Mesenchymal stem cell (in vitro differentiated cells and primary cell): ENCODE measurements at regions not wholly inside any gene's neighbourhood (a gene's known extent, or its start where the extent isn't known, plus 50 kb on each side); places are given as distances from the start of the nearest gene placed in this dataset.

Experiments
- DNase-seq: peaks from one replicate; pipeline ENCODE4 v3.0.0-alpha.2; 2013
- H2AFZ ChIP-seq: one replicate; pipeline ENCODE4 v1.6.1; 2013; ENCODE audit warnings: low read depth, mild to moderate bottlenecking, control low read depth, inconsistent platforms, low read length, moderate library complexity
- H2AK5ac ChIP-seq: 2 replicates; pipeline ENCODE4 v1.6.1; 2013; ENCODE audit warnings: low read length, moderate library complexity, mild to moderate bottlenecking, inconsistent platforms; ENCODE audit not compliant: severe bottlenecking
- H2BK120ac ChIP-seq: one replicate; pipeline ENCODE4 v1.6.1; 2013; ENCODE audit warnings: low read depth, mild to moderate bottlenecking, inconsistent platforms, low read length, moderate library complexity
- H2BK12ac ChIP-seq, 2 experiments: one replicate each; pipeline ENCODE4 v1.6.1; 2013; ENCODE audit warnings: inconsistent platforms in 2 of 2, low read length in 2 of 2, mild to moderate bottlenecking in 2 of 2, moderate library complexity in 2 of 2, control low read depth in 1 of 2
- H2BK15ac ChIP-seq: one replicate; pipeline ENCODE4 v1.6.1; 2013; ENCODE audit warnings: mild to moderate bottlenecking, low read depth, inconsistent platforms; ENCODE audit not compliant: poor library complexity, severe bottlenecking
- H2BK5ac ChIP-seq: 2 replicates; pipeline ENCODE4 v1.6.1; 2013; ENCODE audit warnings: low read depth, mild to moderate bottlenecking, low read length, control low read depth, inconsistent platforms; ENCODE audit not compliant: poor library complexity, severe bottlenecking
- H3K14ac ChIP-seq, 2 experiments: one replicate each; pipeline ENCODE4 v1.6.1; 2013; ENCODE audit warnings: inconsistent platforms in 2 of 2, low read length in 2 of 2, control low read depth in 1 of 2, mild to moderate bottlenecking in 1 of 2, moderate library complexity in 1 of 2
- H3K18ac ChIP-seq, 2 experiments: one replicate each; pipeline ENCODE4 v1.6.1; 2013; ENCODE audit warnings: inconsistent platforms in 2 of 2, low read length in 2 of 2, control low read depth in 1 of 2, low read depth in 1 of 2, mild to moderate bottlenecking in 1 of 2
- H3K23ac ChIP-seq, 2 experiments: one replicate each; pipeline ENCODE4 v1.6.1; 2013; ENCODE audit warnings: inconsistent platforms in 2 of 2, low read length in 2 of 2, mild to moderate bottlenecking in 2 of 2, moderate library complexity in 2 of 2, control low read depth in 1 of 2
- H3K27ac ChIP-seq: 2 replicates; pipeline ENCODE4 v1.5.1; 2013; ENCODE audit warnings: mild to moderate bottlenecking, moderate library complexity, low read length, control low read depth, inconsistent platforms; ENCODE audit not compliant: poor library complexity, severe bottlenecking
- H3K27me3 ChIP-seq, 2 experiments: 2 replicates each; pipeline versions ENCODE4 v1.6.1 to v1.7.0; 2013; ENCODE audit warnings: low read length in 2 of 2, mild to moderate bottlenecking in 2 of 2, moderate library complexity in 2 of 2, control low read depth in 1 of 2, inconsistent platforms in 1 of 2; ENCODE audit not compliant: control insufficient read depth in 1 of 2, insufficient read depth in 1 of 2
- H3K36me3 ChIP-seq, 2 experiments: 2 replicates each; pipeline versions ENCODE4 v1.6.1 to v1.7.0; 2013; ENCODE audit warnings: low read length in 2 of 2, control low read depth in 1 of 2, inconsistent platforms in 1 of 2, low read depth in 1 of 2, mild to moderate bottlenecking in 1 of 2; ENCODE audit not compliant: insufficient read depth in 2 of 2, control insufficient read depth in 1 of 2
- H3K4ac ChIP-seq, 2 experiments: one replicate each; pipeline ENCODE4 v1.6.1; 2013; ENCODE audit warnings: inconsistent platforms in 2 of 2, low read length in 2 of 2, mild to moderate bottlenecking in 2 of 2, moderate library complexity in 2 of 2, control low read depth in 1 of 2, low read depth in 1 of 2
- H3K4me1 ChIP-seq: 2 replicates; pipeline ENCODE4 v1.6.1; 2013; ENCODE audit warnings: low read depth, low read length, control low read depth; ENCODE audit not compliant: control insufficient read depth, insufficient read depth
- H3K4me2 ChIP-seq: 2 replicates; pipeline ENCODE4 v1.6.1; 2013; ENCODE audit warnings: low read length, mild to moderate bottlenecking, inconsistent platforms; ENCODE audit not compliant: poor library complexity, severe bottlenecking
- H3K4me3 ChIP-seq, 2 experiments: 2 replicates each; pipeline versions ENCODE4 v1.5.1 to v1.7.0; 2013; ENCODE audit warnings: low read length in 2 of 2, mild to moderate bottlenecking in 2 of 2, control low read depth in 1 of 2, low read depth in 1 of 2; ENCODE audit not compliant: insufficient read depth in 1 of 2
- H3K79me1 ChIP-seq: replicated peaks from 2 replicates; pipeline ENCODE4 v1.6.1; 2013; ENCODE audit warnings: mild to moderate bottlenecking, control low read depth, low read length, inconsistent platforms; ENCODE audit not compliant: poor library complexity, severe bottlenecking
- H3K9ac ChIP-seq: 2 replicates; pipeline ENCODE4 v1.7.0; 2013; ENCODE audit warnings: mild to moderate bottlenecking, low read length, moderate library complexity
- H3K9me3 ChIP-seq: 2 replicates; pipeline ENCODE4 v1.7.0; 2013; ENCODE audit warnings: mild to moderate bottlenecking, low read length; ENCODE audit not compliant: control insufficient read depth
- H4K8ac ChIP-seq: one replicate; pipeline ENCODE4 v1.6.1; 2013; ENCODE audit warnings: inconsistent platforms, mild to moderate bottlenecking, low read length, moderate library complexity
- H4K91ac ChIP-seq: one replicate; pipeline ENCODE4 v1.6.1; 2013; ENCODE audit warnings: mild to moderate bottlenecking, low read length, inconsistent platforms
- WGBS: methylation state at CpG from one replicate; pipeline ENCODE4 v1.1.7; 2013; ENCODE audit warnings: mixed read lengths; 5-methylcytosine and 5-hydroxymethylcytosine counted together

- no peak for DNase-seq
- no peak overlapping the region for H3K27ac ChIP-seq
- H3K9ac ChIP-seq, result no peak overlapping the region
- H3K14ac ChIP-seq, result no peak overlapping the region
- H2BK15ac ChIP-seq, result no peak overlapping the region
- no peak overlapping the region for H3K4me3 ChIP-seq
- peaks cover 0 to 4% of the 10 kb centered on the region in 2 experiments for H3K27me3 ChIP-seq
- H3K4me2 ChIP-seq, result no peak overlapping the region
- no peaks in the 10 kb centered on the region for H3K4me1 ChIP-seq
- no peak overlapping the region for H2AK5ac ChIP-seq
- no peak overlapping the region for H4K8ac ChIP-seq
- no peaks in the 10 kb centered on the region for H3K79me1 ChIP-seq
- H2BK5ac ChIP-seq, result no peak overlapping the region
- H3K23ac ChIP-seq, result no peak overlapping the region
- H3K18ac ChIP-seq, result no peak overlapping the region
- H3K36me3 ChIP-seq, result no peaks in the 10 kb centered on the region
- no CpG with 5 or more reads among the region's 1 CpG for WGBS
- H2AFZ ChIP-seq, result no peak overlapping the region
- H2BK12ac ChIP-seq, result no peak overlapping the region
- no peak overlapping the region for H4K91ac ChIP-seq
- no peaks in the 10 kb centered on the region for H3K9me3 ChIP-seq
- H3K4ac ChIP-seq, result no peak overlapping the region
- H2BK120ac ChIP-seq, result no peak overlapping the region
These were observed 86.1 kb downstream of the RAP2A start for GRCh38 chr13:97520061-97520460.

GRCh38 chr13:97520866-97521265 lies 86.9 kb downstream of the RAP2A start:
- 100% methylated on average over 1 of the region's 2 CpGs for WGBS
- Histone ChIP-seq H3K4me1 (no peaks in the 10 kb centered on the region), H3K4ac (no peak overlapping the region), H3K14ac (no peak overlapping the region), H3K4me2 (no peak overlapping the region), H2BK5ac (no peak overlapping the region), H2BK120ac (no peak overlapping the region), H3K18ac (no peak overlapping the region), H2AK5ac (no peak overlapping the region), H3K9ac (no peak overlapping the region), H2BK12ac (no peak overlapping the region), H2BK15ac (no peak overlapping the region), H3K79me1 (no peaks in the 10 kb centered on the region), H3K27ac (no peak overlapping the region), H3K27me3 (peaks cover 0 to 4% of the 10 kb centered on the region in 2 experiments), H3K23ac (no peak overlapping the region), H4K8ac (no peak overlapping the region), H3K36me3 (no peaks in the 10 kb centered on the region), H3K9me3 (no peaks in the 10 kb centered on the region), H3K4me3 (no peak overlapping the region), H2AFZ (no peak overlapping the region), H4K91ac (no peak overlapping the region)
- no peak for DNase-seq

- H3K14ac ChIP-seq, result no peak overlapping the region
- no peak overlapping the region for H4K91ac ChIP-seq
- 96% methylated on average over 1 of the region's 2 CpGs for WGBS
- H2BK120ac ChIP-seq, result no peak overlapping the region
- H3K27ac ChIP-seq, result no peak overlapping the region
- peaks cover 0 to 4% of the 10 kb centered on the region in 2 experiments for H3K27me3 ChIP-seq
- no peaks in the 10 kb centered on the region for H3K4me1 ChIP-seq
- no peak overlapping the region for H2BK15ac ChIP-seq
- H3K9me3 ChIP-seq, result no peaks in the 10 kb centered on the region
- no peak overlapping the region for H3K9ac ChIP-seq
- H3K4me2 ChIP-seq, result no peak overlapping the region
- no peak overlapping the region for H2BK12ac ChIP-seq
- no peaks in the 10 kb centered on the region for H3K36me3 ChIP-seq
- H3K4me3 ChIP-seq, result no peak overlapping the region
- no peak overlapping the region for H2AFZ ChIP-seq
- no peaks in the 10 kb centered on the region for H3K79me1 ChIP-seq
- no peak overlapping the region for H3K18ac ChIP-seq
- H4K8ac ChIP-seq, result no peak overlapping the region
- H3K23ac ChIP-seq, result no peak overlapping the region
- no peak overlapping the region for H2AK5ac ChIP-seq
- H3K4ac ChIP-seq, result no peak overlapping the region
- H2BK5ac ChIP-seq, result no peak overlapping the region
- DNase-seq, result no peak
These were observed 87.8 kb downstream of the RAP2A start for GRCh38 chr13:97521726-97522125.

GRCh38 chr13:97522243-97522642 lies 88.3 kb downstream of the RAP2A start:
- H4K91ac ChIP-seq, result no peak overlapping the region
- no peak overlapping the region for H3K4me3 ChIP-seq
- no peaks in the 10 kb centered on the region for H3K9me3 ChIP-seq
- H3K23ac ChIP-seq, result no peak overlapping the region
- H4K8ac ChIP-seq, result no peak overlapping the region
- DNase-seq, result no peak
- H2BK12ac ChIP-seq, result no peak overlapping the region
- H3K9ac ChIP-seq, result no peak overlapping the region
- H3K36me3 ChIP-seq, result no peaks in the 10 kb centered on the region
- H3K4me1 ChIP-seq, result no peaks in the 10 kb centered on the region
- H2AK5ac ChIP-seq, result no peak overlapping the region
- H3K18ac ChIP-seq, result no peak overlapping the region
- H3K27ac ChIP-seq, result no peak overlapping the region
- H2AFZ ChIP-seq, result no peak overlapping the region
- H3K4me2 ChIP-seq, result no peak overlapping the region
- H2BK120ac ChIP-seq, result no peak overlapping the region
- no peak overlapping the region for H2BK5ac ChIP-seq
- no peaks in the 10 kb centered on the region for H3K79me1 ChIP-seq
- no peak overlapping the region for H3K4ac ChIP-seq
- no peak overlapping the region for H2BK15ac ChIP-seq
- no peak overlapping the region for H3K14ac ChIP-seq
- WGBS, result 77% methylated on average over 2 of the region's 2 CpGs
- H3K27me3 ChIP-seq, result peaks cover 0 to 4% of the 10 kb centered on the region in 2 experiments
